Mucosa of rectum (tissue), 2 donors: ENCODE measurements at regions not wholly inside any gene's neighbourhood (a gene's known extent, or its start where the extent isn't known, plus 50 kb on each side); places are given as distances from the start of the nearest gene placed in this dataset.

Experiments
- H3K27ac ChIP-seq, 2 donors: one replicate each; pipeline ENCODE4 v1.7.0; 2013; ENCODE audit warnings: inconsistent platforms in 2 of 2, low read depth in 2 of 2, low read length in 2 of 2
- H3K27me3 ChIP-seq, 2 donors: one replicate each; pipeline ENCODE4 v1.7.0; 2013; ENCODE audit warnings: low read length in 2 of 2; ENCODE audit not compliant: control insufficient read depth in 2 of 2, insufficient read depth in 2 of 2
- H3K36me3 ChIP-seq, 2 donors: one replicate each; pipeline ENCODE4 v1.7.0; 2013; ENCODE audit warnings: low read length in 2 of 2; ENCODE audit not compliant: control insufficient read depth in 2 of 2, insufficient read depth in 2 of 2
- H3K4me1 ChIP-seq, 2 donors: one replicate each; pipeline ENCODE4 v1.7.0; 2013; ENCODE audit warnings: low read length in 2 of 2, mild to moderate bottlenecking in 1 of 2; ENCODE audit not compliant: control insufficient read depth in 2 of 2, insufficient read depth in 2 of 2
- H3K4me3 ChIP-seq, 2 donors: one replicate each; pipeline ENCODE4 v1.7.0; 2013; ENCODE audit warnings: low read length in 2 of 2
- H3K9ac ChIP-seq, 2 donors: one replicate each; pipeline ENCODE4 v1.7.0; 2013; ENCODE audit warnings: low read length in 2 of 2, low read depth in 1 of 2, mild to moderate bottlenecking in 1 of 2
- H3K9me3 ChIP-seq, 2 donors: one replicate each; pipeline ENCODE4 v1.7.0; 2013; ENCODE audit warnings: low read length in 2 of 2; ENCODE audit not compliant: control insufficient read depth in 2 of 2
- donor health status: healthy.
- donor health status: Normal muscosa, but diverticular disease.

- peaks cover 4 to 5% of the 10 kb centered on the region in 2 donors for H3K4me1 ChIP-seq
- H3K27ac ChIP-seq: no peak overlapping the region
Observed at GRCh38 chr1:244919320-244920282, 55.3 kb upstream of the HNRNPU start.

GRCh38 chr1:244918421-244919319 lies 54.3 kb upstream of the HNRNPU start:
- H3K4me3 ChIP-seq: peak overlapping the region; percentile 55 to 74
- peaks cover 4 to 5% of the 10 kb centered on the region in 2 donors for H3K4me1 ChIP-seq
- H3K9me3 ChIP-seq: no peaks in the 10 kb centered on the region
- peaks cover 0 to 2% of the 10 kb centered on the region in 2 donors for H3K27me3 ChIP-seq
- H3K27ac ChIP-seq: no peak overlapping the region
- peak overlapping the region in 1 of 2 donors; percentile 70 for H3K9ac ChIP-seq
- H3K36me3 ChIP-seq: no peaks in the 10 kb centered on the region

More at GRCh38 chr1:244919320-244920282, 55.3 kb upstream of the HNRNPU start:
- H3K36me3 ChIP-seq: no peaks in the 10 kb centered on the region
- no peaks in the 10 kb centered on the region for H3K9me3 ChIP-seq
- H3K4me3 ChIP-seq: peak overlapping the region; percentile 55 to 74
- H3K9ac ChIP-seq: peak overlapping the region in 1 of 2 donors; percentile 70
- peaks cover 0 to 2% of the 10 kb centered on the region in 2 donors for H3K27me3 ChIP-seq

GRCh38 chr1:244917073-244917670 lies 52.8 kb upstream of the HNRNPU start:
- Histone ChIP-seq H3K27ac (no peak overlapping the region), H3K4me1 (peaks cover 4 to 5% of the 10 kb centered on the region in 2 donors), H3K9me3 (no peaks in the 10 kb centered on the region), H3K36me3 (no peaks in the 10 kb centered on the region), H3K4me3 (no peak overlapping the region), H3K9ac (no peak overlapping the region), H3K27me3 (peaks cover 0 to 2% of the 10 kb centered on the region in 2 donors)

GRCh38 chr1:244915736-244916135 lies 51.4 kb upstream of the HNRNPU start:
- no peak overlapping the region for H3K4me3 ChIP-seq
- no peaks in the 10 kb centered on the region for H3K27me3 ChIP-seq
- no peak overlapping the region for H3K9ac ChIP-seq
- H3K36me3 ChIP-seq: no peaks in the 10 kb centered on the region
- peaks cover 4 to 5% of the 10 kb centered on the region in 2 donors for H3K4me1 ChIP-seq
- no peak overlapping the region for H3K27ac ChIP-seq
- no peaks in the 10 kb centered on the region for H3K9me3 ChIP-seq

- H3K36me3 ChIP-seq: no peaks in the 10 kb centered on the region
Observed at GRCh38 chr1:244914761-244915160, 50.4 kb upstream of the HNRNPU start.

More at GRCh38 chr1:244914761-244915160, 50.4 kb upstream of the HNRNPU start:
- Histone ChIP-seq H3K4me3 (no peak overlapping the region), H3K27me3 (no peaks in the 10 kb centered on the region), H3K4me1 (peaks cover 4 to 5% of the 10 kb centered on the region in 2 donors), H3K27ac (no peak overlapping the region), H3K9ac (no peak overlapping the region), H3K9me3 (no peaks in the 10 kb centered on the region)
